ENCODE measurements at regions not wholly inside any gene's neighbourhood (a gene's known extent, or its start where the extent isn't known, plus 50 kb on each side); places are given as distances from the start of the nearest gene placed in this dataset.
"Not testable (repeated sequence)": the region's sequence is repeated elsewhere in the genome, so short reads cannot be mapped to it uniquely, and the experiment has no call there.

DNA sequence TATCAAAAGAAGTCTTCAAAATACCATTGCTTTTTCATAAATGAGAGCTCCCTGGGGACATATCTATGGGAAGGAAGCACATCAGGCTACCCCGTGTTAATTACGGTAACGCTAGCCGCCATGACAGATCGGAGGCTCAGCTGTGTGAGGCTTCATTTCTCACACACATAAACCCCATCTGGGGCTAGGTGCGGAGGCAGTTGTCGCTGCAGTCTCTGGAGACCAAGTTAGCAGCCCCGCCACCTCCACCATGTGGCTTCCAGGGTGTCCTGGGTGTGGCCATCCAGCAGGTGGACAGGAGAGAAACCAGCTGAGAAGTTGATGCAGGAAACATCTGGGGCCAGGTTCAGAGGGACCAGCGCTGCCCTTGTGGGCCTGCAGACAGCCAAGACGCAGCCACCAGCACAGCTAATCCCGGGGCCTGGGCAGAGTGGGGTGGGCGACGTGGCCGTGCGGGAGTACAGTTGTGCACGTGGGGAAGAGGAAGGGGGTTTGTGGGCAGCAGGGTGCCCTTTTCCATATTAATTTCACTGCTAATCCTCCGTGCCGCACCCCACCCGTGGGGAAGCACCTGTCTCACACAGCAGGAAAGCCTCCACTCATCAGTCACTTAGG is 426.5 kb downstream of the IRX1 start:
- no peak for DNase-seq

DNA sequence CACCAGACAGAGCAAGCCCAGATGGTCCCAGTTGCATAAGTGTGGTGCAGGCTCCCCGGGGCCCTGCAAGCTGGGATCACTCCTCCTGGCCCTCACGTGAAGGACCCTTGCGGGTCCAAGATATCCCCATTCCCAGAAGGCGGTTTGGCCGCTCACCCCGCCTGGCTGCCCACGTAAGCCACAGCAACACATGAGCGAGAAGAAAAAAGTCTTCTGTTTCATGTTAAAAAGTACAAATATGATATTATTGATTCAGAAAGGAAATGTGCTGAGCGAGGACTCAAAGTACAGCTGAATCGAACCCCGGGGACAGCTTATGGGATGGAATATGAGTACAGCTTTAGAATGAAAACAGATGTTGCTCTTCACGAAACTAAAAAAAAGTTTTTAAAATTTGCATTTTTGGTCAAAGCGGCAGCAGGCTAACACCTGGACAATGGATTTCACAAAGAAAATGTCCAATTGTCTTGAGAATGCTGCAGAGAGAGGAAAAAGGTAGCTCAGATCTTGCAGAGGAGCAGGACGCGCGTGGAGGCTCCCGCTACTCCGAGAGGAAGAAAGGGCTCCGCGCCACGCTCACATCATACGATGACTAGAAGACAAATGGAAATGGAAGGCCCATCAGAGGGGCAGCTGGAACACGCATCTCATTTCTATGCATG is 427.6 kb downstream of the IRX1 start:
- no peak for DNase-seq

GRCh38 chr5:4023753-4024335 is 428.2 kb downstream of the IRX1 start:
- DNase-seq, result no peak

- no peak for DNase-seq
These were observed 431.6 kb downstream of the IRX1 start for GRCh38 chr5:4027088-4027734.

DNA sequence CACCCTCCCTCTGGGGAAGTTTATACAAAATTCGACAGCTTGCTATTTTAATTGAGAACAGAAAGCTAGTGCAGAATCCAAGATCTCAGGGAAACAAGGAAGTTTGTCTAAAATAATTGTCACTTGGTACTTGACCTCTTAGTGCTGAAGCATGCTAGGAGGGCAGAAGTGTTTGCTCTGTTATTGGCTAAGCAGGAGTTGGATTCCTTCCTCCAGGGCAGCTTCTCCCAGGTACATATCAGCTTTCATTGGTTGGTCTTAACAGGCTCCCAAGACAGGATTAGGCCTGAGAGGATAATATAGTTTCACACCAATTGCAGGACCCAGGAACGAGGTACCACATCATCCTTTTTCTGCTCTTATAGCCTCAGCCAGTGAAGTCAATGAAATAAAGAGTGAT is 432.8 kb downstream of the IRX1 start:
- no peak for DNase-seq

GRCh38 chr5:4033546-4033945 is 437.9 kb downstream of the IRX1 start:
- not testable (repeated sequence) for DNase-seq

DNA sequence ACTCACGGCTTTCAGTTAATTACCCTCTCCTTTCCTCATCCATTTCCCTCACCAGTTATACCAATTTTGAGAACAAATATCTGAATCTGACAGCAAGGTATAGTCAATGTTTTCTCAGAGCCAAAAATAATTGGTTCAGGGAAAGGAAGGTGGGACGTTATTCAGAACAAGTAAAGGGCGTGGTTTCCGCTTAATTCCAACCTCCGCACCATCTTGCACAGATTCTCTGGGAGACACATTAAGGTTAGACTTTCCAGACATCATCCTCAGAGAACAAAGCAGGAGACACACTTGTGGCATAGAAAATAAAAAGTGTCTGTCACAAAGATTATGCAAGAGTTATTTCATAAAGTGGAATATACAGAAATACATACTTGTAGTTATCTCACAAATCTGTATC is 441.2 kb downstream of the IRX1 start:
- DNase-seq, result no peak

GRCh38 chr5:4038994-4039393 is 443.4 kb downstream of the IRX1 start:
- no peak for DNase-seq

GRCh38 chr5:4042311-4042710 is 446.7 kb downstream of the IRX1 start:
- no peak for DNase-seq

- no peak for DNase-seq
These were observed 447.5 kb downstream of the IRX1 start for GRCh38 chr5:4043135-4043534.

DNA sequence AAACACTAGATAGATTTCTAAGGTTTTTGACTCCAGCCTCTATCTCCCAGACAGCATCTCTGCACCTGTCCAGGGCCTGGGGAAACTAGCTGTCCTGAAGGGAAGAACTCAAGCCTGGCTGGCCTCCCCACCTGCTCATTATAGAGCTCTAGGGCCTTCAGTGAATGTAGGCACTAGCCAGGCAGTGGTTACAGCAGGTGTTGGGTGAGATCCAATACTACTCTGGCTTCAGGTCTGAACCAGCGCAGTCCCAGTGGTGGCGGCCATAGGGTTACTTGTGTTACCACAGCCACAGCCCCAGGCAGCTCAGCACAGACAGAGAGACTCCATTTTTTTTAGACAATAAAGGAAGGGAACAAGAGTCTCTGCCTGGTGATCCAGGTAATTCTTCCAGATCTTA is 449.2 kb downstream of the IRX1 start:
- DNase-seq, result no peak

GRCh38 chr5:4048398-4048797 is 452.8 kb downstream of the IRX1 start:
- DNase-seq, result no peak

DNA sequence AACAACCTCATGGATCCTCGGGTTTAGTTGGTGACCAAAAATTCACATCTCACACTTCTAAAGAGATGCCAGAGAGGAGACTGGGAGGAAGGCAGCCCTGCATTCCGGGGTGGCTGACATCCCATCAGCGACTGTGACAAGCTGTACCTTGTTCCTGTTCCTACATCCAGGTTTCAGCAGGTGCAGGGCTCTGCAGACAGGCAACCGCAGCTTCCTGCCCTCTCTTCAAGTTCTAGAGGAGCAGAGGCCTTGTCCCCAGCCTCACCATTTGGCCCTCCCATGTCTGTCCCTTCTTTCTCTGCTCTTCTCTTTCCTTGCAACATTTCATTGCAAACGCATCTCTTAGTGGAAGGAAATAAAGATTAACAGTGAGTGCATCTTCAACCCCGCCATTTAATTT is 454.6 kb downstream of the IRX1 start:
- DNase-seq, result no peak

DNA sequence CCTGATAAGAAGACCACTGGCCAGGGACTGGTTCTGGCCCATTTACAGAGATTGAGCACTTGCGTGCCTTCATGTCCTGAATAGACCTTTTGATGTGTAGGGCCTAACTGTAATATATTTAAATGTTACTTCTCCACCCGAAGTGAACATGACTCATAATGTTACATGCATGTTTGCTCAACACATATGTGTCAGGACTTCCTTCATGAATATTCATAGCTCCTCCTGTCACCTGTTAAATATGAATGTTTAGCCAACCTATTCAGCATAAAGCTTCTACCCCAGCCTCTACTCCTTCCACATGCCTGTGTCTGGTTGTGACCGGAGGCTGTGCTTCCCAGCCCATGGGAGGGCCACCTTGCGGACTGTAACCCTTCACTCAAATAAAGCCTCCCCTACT is 457.5 kb downstream of the IRX1 start:
- DNase-seq, result no peak

GRCh38 chr5:4054092-4054491 is 458.5 kb downstream of the IRX1 start:
- no peak for DNase-seq

DNA sequence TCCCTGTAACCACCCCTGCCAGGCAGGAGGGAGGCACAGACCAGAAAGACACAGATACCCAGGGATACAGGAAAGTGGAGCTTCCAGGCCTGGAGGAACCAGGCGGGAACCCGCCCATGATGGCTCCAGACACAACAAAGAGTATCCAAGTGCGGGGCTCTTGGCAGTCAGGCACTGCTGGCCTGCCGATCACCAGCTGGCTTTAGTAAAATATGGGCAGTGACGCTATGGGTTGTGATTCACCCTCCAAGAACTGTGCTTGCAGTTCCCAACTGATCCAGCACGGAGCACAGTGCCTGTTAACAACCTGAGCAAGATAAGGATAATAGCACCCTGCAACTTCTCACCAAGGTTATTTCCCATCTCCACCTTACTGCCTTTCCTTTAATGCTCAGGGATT is 463.3 kb downstream of the IRX1 start:
- no peak for DNase-seq

GRCh38 chr5:4065472-4066320 is 470.1 kb downstream of the IRX1 start:
- no peak for DNase-seq

GRCh38 chr5:4068171-4068570 is 472.5 kb downstream of the IRX1 start:
- DNase-seq, result no peak

DNA sequence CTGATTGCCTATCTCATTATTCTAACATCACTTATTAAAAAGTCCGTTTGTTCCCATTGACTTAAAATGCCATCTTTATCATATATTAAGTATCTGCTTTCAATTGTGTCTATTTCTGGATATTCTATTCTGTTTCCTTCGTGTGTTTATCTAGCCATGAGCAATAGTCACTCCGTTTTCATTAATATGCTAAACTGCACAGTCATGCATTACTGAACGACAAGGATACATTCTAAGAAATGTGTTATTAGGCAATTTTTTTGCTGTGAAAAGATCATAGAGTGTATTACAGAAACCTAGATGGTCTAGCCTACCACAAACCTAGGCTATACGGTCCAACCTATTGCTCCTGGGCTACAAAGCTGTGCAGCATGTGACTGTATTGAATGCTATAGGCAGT is 482.9 kb downstream of the IRX1 start:
- no peak for DNase-seq

DNA sequence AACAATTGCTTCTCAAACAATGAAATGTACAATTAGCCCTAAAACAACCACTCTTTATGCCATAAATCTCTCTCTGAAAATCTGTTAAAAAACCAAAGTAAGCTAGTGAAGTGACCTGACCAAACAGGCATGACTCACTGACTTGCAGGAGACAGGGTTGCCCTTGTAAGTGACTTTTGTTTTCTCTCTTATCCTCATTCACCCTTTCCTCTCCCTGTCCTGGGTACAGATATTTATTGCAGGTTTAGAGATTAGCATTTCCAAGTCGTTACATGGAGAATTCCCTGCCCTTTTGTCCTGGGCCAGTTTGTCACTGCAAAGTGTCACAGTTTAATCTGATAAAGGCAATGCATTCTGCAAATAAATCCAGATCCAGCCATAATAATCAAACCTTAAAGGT is 484.2 kb downstream of the IRX1 start:
- DNase-seq, result no peak

- no peak for DNase-seq
These were observed 484.7 kb downstream of the IRX1 start for GRCh38 chr5:4080370-4080769.

GRCh38 chr5:4081059-4081458 is 485.4 kb downstream of the IRX1 start:
- DNase-seq, result no peak

- DNase-seq, result no peak
These were observed 485.8 kb downstream of the IRX1 start for GRCh38 chr5:4081466-4081865.
